GM12891 (cell line): ENCODE measurements at regions not wholly inside any gene's neighbourhood (a gene's known extent, or its start where the extent isn't known, plus 50 kb on each side); places are given as distances from the start of the nearest gene placed in this dataset.
"Not testable (repeated sequence)": the region's sequence is repeated elsewhere in the genome, so short reads cannot be mapped to it uniquely, and the experiment has no call there.

Experiments used
- DNase-seq: peaks from one replicate; pipeline ENCODE4 v3.0.0; 2011; ENCODE audit warnings: low spot score; ENCODE audit not compliant: insufficient read length
- FAIRE-seq: peaks from 2 replicates; lab custom pipeline; 2011; peaks lifted over from hg19 to GRCh38; lab: Jason Lieb, UNC
- PAX5 ChIP-seq: IDR thresholded peaks from 2 replicates; pipeline ENCODE4 v1.6.1; 2011; ENCODE audit warnings: low read length, moderate library complexity, mild to moderate bottlenecking; ENCODE audit not compliant: insufficient read depth, severe bottlenecking
- POLR2A ChIP-seq: IDR thresholded peaks from 2 replicates; pipeline ENCODE4 v1.6.1; 2011; ENCODE audit warnings: low read depth, low read length, control low read depth
- POLR2AphosphoS5 ChIP-seq: IDR thresholded peaks from 2 replicates; pipeline ENCODE4 v1.6.1; 2011; ENCODE audit warnings: low read depth, low read length, control low read depth
- POU2F2 ChIP-seq: IDR thresholded peaks from 2 replicates; pipeline ENCODE4 v1.6.1; 2011; ENCODE audit warnings: low read depth, mild to moderate bottlenecking, control low read depth, low read length, moderate library complexity
- SPI1 ChIP-seq: IDR thresholded peaks from 2 replicates; pipeline ENCODE4 v1.6.1; 2011; ENCODE audit warnings: low read depth, low read length, control low read depth
- TAF1 ChIP-seq: IDR thresholded peaks from 2 replicates; pipeline ENCODE4 v1.6.1; 2011; ENCODE audit warnings: low read depth, low read length, control low read depth

GRCh38 chr10:65270969-65271368 is 1654.9 kb upstream of the LRRTM3 start:
- DNase-seq (no peak), FAIRE-seq (no peak)
- TF ChIP-seq SPI1 (no peak), POLR2A (no peak), POLR2AphosphoS5 (no peak), POU2F2 (no peak), TAF1 (no peak), PAX5 (no peak)

GRCh38 chr10:65273115-65273514 is 1652.7 kb upstream of the LRRTM3 start:
- FAIRE-seq: no peak
- DNase-seq: no peak
- TF ChIP-seq POLR2AphosphoS5 (no peak), TAF1 (no peak), PAX5 (no peak), POU2F2 (no peak), POLR2A (no peak), SPI1 (no peak)

- TF ChIP-seq SPI1 (no peak), PAX5 (no peak), POLR2AphosphoS5 (no peak), TAF1 (no peak), POU2F2 (no peak), POLR2A (no peak)
- DNase-seq (no peak), FAIRE-seq (no peak)
These were observed 1650.5 kb upstream of the LRRTM3 start for GRCh38 chr10:65275296-65275695.

DNA sequence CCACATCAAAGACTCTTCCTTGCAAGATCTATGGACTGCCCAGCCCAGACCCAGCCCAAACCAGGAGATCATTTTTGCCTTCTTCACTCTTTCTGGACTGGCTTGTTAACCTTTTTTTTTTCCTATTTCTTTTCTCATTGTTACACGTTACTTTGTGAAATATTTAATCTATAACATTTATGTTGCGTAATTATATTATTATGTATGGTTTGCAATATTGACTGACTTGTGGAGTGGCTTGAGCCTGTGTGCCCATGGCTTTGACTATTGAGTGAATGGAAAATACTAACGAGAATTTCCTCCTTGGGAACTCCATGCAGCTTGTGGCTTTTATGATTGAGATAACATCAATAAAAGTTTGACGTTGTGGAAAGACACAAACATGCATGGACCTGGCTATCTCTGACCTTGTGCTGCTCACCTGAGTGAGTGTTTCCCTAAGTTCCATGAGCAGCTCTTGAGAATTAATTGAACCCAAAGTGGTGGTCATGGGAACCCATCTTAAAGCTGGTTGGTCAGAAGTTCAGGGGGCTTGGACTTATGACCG is 1641.3 kb upstream of the LRRTM3 start:
- DNase-seq (no peak), FAIRE-seq (no peak)
- no peak for TF ChIP-seq PAX5
- TF ChIP-seq SPI1: no peak
- no peak for TF ChIP-seq POLR2AphosphoS5
- no peak for TF ChIP-seq TAF1
- TF ChIP-seq POLR2A: no peak
- TF ChIP-seq POU2F2: no peak

GRCh38 chr10:65285726-65286125 is 1640.1 kb upstream of the LRRTM3 start:
- not testable (repeated sequence) for DNase-seq

GRCh38 chr10:65291286-65291685 is 1634.5 kb upstream of the LRRTM3 start:
- TF ChIP-seq TAF1 (no peak), POLR2A (no peak), PAX5 (no peak), SPI1 (no peak)
- FAIRE-seq (no peak), DNase-seq (no peak)

More at GRCh38 chr10:65285726-65286125, 1640.1 kb upstream of the LRRTM3 start:
- FAIRE-seq: not testable (repeated sequence)

DNA sequence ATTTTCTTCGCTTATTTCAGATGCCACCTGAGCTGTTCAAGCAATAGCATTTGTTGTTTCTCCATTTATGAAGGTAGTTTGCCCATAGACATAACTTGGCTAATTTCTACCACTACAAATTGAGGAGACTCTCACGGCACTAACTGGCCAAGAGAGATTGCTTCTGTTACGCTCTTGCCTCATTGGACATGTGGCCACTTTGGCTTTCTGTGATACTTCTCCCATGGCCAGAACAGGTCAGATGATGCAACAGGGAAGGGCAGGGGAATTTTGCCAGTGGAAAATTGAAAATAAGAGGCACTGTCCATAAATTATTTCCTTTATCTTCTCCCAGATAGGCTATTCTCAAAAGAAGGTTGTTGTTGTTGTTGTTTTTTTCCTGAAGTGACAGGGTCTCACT is 1633.3 kb upstream of the LRRTM3 start:
- FAIRE-seq (no peak), DNase-seq (no peak)
- TF ChIP-seq TAF1: no peak
- no peak for TF ChIP-seq POLR2AphosphoS5
- no peak for TF ChIP-seq POLR2A
- TF ChIP-seq PAX5: no peak
- TF ChIP-seq POU2F2: no peak
- TF ChIP-seq SPI1: no peak

- FAIRE-seq (no peak), DNase-seq (no peak)
- TF ChIP-seq SPI1 (no peak), POLR2A (no peak), TAF1 (no peak), PAX5 (no peak), POLR2AphosphoS5 (no peak), POU2F2 (no peak)
These were observed 1631.5 kb upstream of the LRRTM3 start for GRCh38 chr10:65294329-65294728.

GRCh38 chr10:65301181-65301580 is 1624.7 kb upstream of the LRRTM3 start:
- TF ChIP-seq SPI1: no peak
- no peak for TF ChIP-seq TAF1
- TF ChIP-seq POU2F2: no peak
- TF ChIP-seq POLR2A: no peak
- TF ChIP-seq PAX5: no peak
- no peak for TF ChIP-seq POLR2AphosphoS5
- DNase-seq (no peak), FAIRE-seq (no peak)

- DNase-seq (no peak), FAIRE-seq (no peak)
- TF ChIP-seq POU2F2: no peak
- TF ChIP-seq SPI1: no peak
These were observed 1619.6 kb upstream of the LRRTM3 start for GRCh38 chr10:65306201-65306600.

- FAIRE-seq (no peak), DNase-seq (no peak)
- no peak for TF ChIP-seq POU2F2
- no peak for TF ChIP-seq TAF1
- no peak for TF ChIP-seq POLR2A
- no peak for TF ChIP-seq POLR2AphosphoS5
- no peak for TF ChIP-seq PAX5
- no peak for TF ChIP-seq SPI1
These were observed 1613.0 kb upstream of the LRRTM3 start for GRCh38 chr10:65312876-65313275.
